GM21381 (cell line): ENCODE measurements at regions not wholly inside any gene's neighbourhood (a gene's known extent, or its start where the extent isn't known, plus 50 kb on each side); places are given as distances from the start of the nearest gene placed in this dataset.

Experiments
- ATAC-seq: cut with Tn5 transposase; IDR thresholded peaks from one replicate; pipeline ENCODE4 v1.9.1; 2021; ENCODE audit warnings: mild to moderate bottlenecking, moderate library complexity; ENCODE audit not compliant: unreplicated experiment

DNA sequence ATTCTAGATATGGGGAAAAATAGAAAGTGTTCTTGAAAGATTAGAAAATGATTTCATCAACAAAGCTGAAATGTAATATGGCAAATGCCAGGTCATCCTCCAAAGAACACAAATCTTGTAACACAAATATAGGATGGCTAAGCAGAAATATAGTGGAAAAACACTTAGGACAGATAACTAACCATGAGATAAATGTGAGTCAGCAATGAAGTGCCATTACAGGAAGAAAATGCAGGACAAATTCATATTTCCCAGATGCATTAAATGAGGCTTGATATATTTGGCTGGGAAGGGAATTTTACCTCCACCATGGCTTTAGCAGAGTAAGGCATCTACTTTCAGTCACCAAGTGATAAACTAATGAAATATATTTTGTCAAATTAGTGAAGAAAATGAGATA, 92.8 kb upstream of the SEMA6D start:
- ATAC-seq, result no peak

DNA sequence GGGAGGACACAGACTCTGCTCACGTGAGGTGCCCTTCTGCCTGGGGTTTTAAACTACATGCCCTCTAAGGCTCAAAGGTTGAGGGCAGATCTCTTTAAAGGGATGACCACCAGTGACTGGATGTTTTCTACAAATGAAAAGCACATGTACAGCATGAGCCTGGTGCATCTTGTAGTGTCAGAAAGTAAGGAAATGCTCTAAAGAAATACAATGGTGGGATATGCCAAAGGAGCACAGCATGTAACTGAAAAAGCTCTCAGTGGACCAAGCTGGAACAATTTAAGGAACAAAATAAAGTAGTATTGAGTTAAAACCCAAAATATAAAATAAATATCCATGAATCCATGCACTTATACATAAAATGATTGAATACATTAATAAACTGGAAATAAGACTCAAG, 78.3 kb upstream of the SEMA6D start:
- no peak for ATAC-seq

- no peak for ATAC-seq
Measured at GRCh38 chr15:47640079-47640478, 77.2 kb upstream of the SEMA6D start.

- no peak for ATAC-seq
Measured at GRCh38 chr15:47640901-47641300, 76.4 kb upstream of the SEMA6D start.

- no peak for ATAC-seq
Measured at GRCh38 chr15:47644722-47645121, 72.6 kb upstream of the SEMA6D start.

GRCh38 chr15:47650564-47650963, 66.7 kb upstream of the SEMA6D start:
- no peak for ATAC-seq

DNA sequence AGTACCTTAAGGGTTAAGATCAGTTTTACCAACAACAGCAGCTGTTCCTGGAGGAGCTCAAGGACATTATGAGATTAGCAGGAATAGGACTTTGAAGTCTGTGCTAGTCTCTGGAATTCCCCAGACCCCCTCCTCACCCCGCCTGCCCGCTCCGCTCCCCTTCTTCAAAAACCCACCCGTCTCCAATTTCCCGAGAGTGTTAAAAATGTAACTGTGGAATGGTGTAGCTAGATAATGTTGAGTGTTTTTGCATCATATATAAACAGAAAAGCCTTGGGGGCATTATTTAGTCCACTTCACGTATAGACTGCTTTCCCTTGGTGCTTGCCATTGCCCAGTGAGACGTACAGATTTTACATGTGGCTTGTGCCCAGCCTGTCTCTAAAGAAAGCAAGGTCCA, 65.0 kb upstream of the SEMA6D start:
- no peak for ATAC-seq

DNA sequence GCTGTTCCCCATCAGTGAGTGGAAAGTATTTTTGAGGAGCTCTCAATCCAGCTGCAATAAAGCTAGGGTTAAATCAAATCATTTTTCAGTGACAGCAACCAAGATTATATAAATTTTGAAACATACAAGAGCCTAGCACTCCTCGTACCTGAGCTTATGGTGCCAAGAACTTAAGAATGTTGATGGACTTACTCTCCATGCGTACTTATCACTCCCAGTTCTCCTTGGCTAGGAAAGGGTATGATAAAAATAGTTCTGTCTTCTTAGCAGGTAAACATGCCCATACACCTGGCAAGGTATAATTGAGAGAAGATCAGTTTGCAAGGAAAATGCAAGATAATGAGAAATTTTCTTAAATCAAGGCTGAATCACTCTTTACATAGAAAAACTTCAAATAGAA, 64.5 kb upstream of the SEMA6D start:
- no peak for ATAC-seq

GRCh38 chr15:47661661-47662180, 55.6 kb upstream of the SEMA6D start:
- no peak for ATAC-seq

DNA sequence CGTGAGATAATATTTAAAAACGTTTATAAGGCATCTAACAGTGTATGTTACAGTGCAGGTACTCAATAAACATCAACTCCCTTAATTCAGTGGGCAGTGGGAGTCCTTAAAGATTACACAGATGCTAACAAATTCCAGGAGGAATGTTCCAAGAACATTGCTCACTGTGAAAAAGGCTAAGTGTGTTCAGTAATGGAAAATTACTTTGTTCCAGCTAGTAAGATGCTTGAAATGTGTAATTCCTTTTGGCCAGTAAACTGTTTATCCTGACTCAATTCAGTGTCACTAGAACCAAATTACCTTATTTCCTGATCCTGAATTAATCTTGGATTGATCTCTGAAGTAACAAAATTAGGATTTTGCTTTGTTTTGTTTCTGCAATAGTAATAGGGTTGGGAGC, 54.2 kb upstream of the SEMA6D start:
- no peak for ATAC-seq
